CD4-positive, alpha-beta T cell (primary cell): ENCODE measurements at regions not wholly inside any gene's neighbourhood (a gene's known extent, or its start where the extent isn't known, plus 50 kb on each side); places are given as distances from the start of the nearest gene placed in this dataset.

Experiments used
- ATAC-seq: fragments of 200-7000 bp; cut with Tn5 transposase; one replicate; pipeline ENCODE4 v1.10.0; 2022; ENCODE audit warnings: mild to moderate bottlenecking; ENCODE audit not compliant: poor library complexity
- CTCF ChIA-PET: fragments of 350-600 bp; sonication (Branson Sonifier 250); formaldehyde crosslinking; loops from one replicate; lab custom pipeline; 2021; ENCODE audit warnings: antibody characterized with exemption, inconsistent platforms; lab: Charles Lee
- POLR2A ChIA-PET: fragments of 350-600 bp; sonication (Branson Sonifier 250); formaldehyde crosslinking; loops from one replicate; lab custom pipeline; 2021; ENCODE audit warnings: antibody characterized with exemption, inconsistent platforms; lab: Charles Lee
- DNase-seq, 14 experiments: peaks; one replicate each; pipeline ENCODE4 v3.0.0-alpha.2; 2013 to 2020; ENCODE audit warnings: mixed read lengths in 2 of 14
- H3K27ac ChIP-seq, 2 donors: one replicate each; pipeline versions ENCODE4 v1.5.1 to v1.7.0; 2013; ENCODE audit warnings: low read length in 2 of 2, low read depth in 1 of 2, mild to moderate bottlenecking in 1 of 2
- H3K27me3 ChIP-seq, 2 experiments: 1 replicate in 1 of 2; 2 replicates in 1 of 2; pipeline versions ENCODE4 v1.6.1 to v1.7.0; 2013; ENCODE audit warnings: low read length in 2 of 2, control low read depth in 1 of 2, mild to moderate bottlenecking in 1 of 2, moderate library complexity in 1 of 2; ENCODE audit not compliant: insufficient read depth in 2 of 2, control insufficient read depth in 1 of 2
- H3K36me3 ChIP-seq: one replicate; pipeline ENCODE4 v1.6.1; 2013; ENCODE audit warnings: low read length, control low read depth; ENCODE audit not compliant: insufficient read depth
- H3K4me1 ChIP-seq: one replicate; pipeline ENCODE4 v1.6.1; 2013; ENCODE audit warnings: low read length, control low read depth; ENCODE audit not compliant: insufficient read depth
- H3K4me3 ChIP-seq: one replicate; pipeline ENCODE4 v1.5.1; 2013; ENCODE audit warnings: mild to moderate bottlenecking, low read length, moderate library complexity
- H3K9me3 ChIP-seq, 2 experiments: 1 replicate in 1 of 2; 2 replicates in 1 of 2; pipeline versions ENCODE4 v1.6.1 to v1.7.0; 2013; ENCODE audit warnings: low read length in 2 of 2, mild to moderate bottlenecking in 2 of 2, control low read depth in 1 of 2, moderate library complexity in 1 of 2; ENCODE audit not compliant: control insufficient read depth in 1 of 2, insufficient read depth in 1 of 2
- H3K27ac Mint-ChIP-seq: one replicate; pipeline ENCODE4 v1.8.0; 2020; ENCODE audit warnings: mixed read lengths
- H3K27me3 Mint-ChIP-seq: one replicate; pipeline ENCODE4 v1.8.0; 2021; ENCODE audit warnings: mixed read lengths
- H3K36me3 Mint-ChIP-seq: one replicate; pipeline ENCODE4 v1.8.0; 2021; ENCODE audit warnings: low read depth, mixed read lengths
- H3K4me1 Mint-ChIP-seq: one replicate; pipeline ENCODE4 v1.8.0; 2021; ENCODE audit warnings: low read depth, mixed read lengths
- H3K4me3 Mint-ChIP-seq: one replicate; pipeline ENCODE4 v1.8.0; 2020; ENCODE audit warnings: mild to moderate bottlenecking, mixed read lengths
- H3K9me3 Mint-ChIP-seq: one replicate; pipeline ENCODE4 v1.8.0; 2020; ENCODE audit warnings: mixed read lengths
- CTCF ChIP-seq: fragments of 200-600 bp; IDR thresholded peaks from one replicate; pipeline ENCODE4 v1.8.0; 2022; ENCODE audit warnings: antibody characterized with exemption, mild to moderate bottlenecking
- intact Hi-C, 2 experiments: fragments of 100-400 bp; cut with DNase I in 1 of 2; cut with micrococcal nuclease in 1 of 2; formaldehyde crosslinking; loops; one replicate each; pipeline versions ENCODE4 v1.15.1 to v1.9.0; 2023 to 2025; cut with DNase I, micrococcal nuclease

GRCh38 chr1:170461762-170462384 lies 70.1 kb upstream of the GORAB start:
- CTCF ChIA-PET, result no interaction called here

GRCh38 chr1:170470121-170470520 lies 61.8 kb upstream of the GORAB start:
- H3K27ac Mint-ChIP-seq, result no peak overlapping the region
- ATAC-seq (no peak), DNase-seq (no peak)
- H3K4me1 Mint-ChIP-seq, result no peaks in the 10 kb centered on the region
- Histone ChIP-seq H3K27ac (no peak overlapping the region), H3K27me3 (no peaks in the 10 kb centered on the region), H3K9me3 (no peaks in the 10 kb centered on the region), H3K4me1 (no peaks in the 10 kb centered on the region), H3K36me3 (no peaks in the 10 kb centered on the region), H3K4me3 (no peak overlapping the region)
- intact Hi-C loops, result no loop called here
- peaks cover 5% of the 10 kb centered on the region for H3K9me3 Mint-ChIP-seq
- CTCF ChIA-PET, result no interaction called here
- no peaks in the 10 kb centered on the region for H3K36me3 Mint-ChIP-seq
- no peak for TF ChIP-seq CTCF
- POLR2A ChIA-PET, result interaction anchor here (0.9 kb wide), 1 partner anchor 11 kb away, joined by 3 read pairs; no protein-coding TSS in a partner anchor
- H3K4me3 Mint-ChIP-seq, result no peak overlapping the region
- H3K27me3 Mint-ChIP-seq, result peaks cover 6% of the 10 kb centered on the region

More at GRCh38 chr1:170461762-170462384, 70.1 kb upstream of the GORAB start:
- Histone ChIP-seq H3K27ac (no peak overlapping the region), H3K4me1 (no peaks in the 10 kb centered on the region), H3K36me3 (no peaks in the 10 kb centered on the region), H3K9me3 (no peaks in the 10 kb centered on the region), H3K4me3 (no peak overlapping the region), H3K27me3 (no peaks in the 10 kb centered on the region)
- no peak for ATAC-seq
- no peaks in the 10 kb centered on the region for H3K36me3 Mint-ChIP-seq
- H3K9me3 Mint-ChIP-seq, result peaks cover 7% of the 10 kb centered on the region
- TF ChIP-seq CTCF, result no peak
- intact Hi-C loops, result no loop called here
- no peak overlapping the region for H3K4me3 Mint-ChIP-seq
- H3K4me1 Mint-ChIP-seq, result no peaks in the 10 kb centered on the region
- DNase-seq, result no peak
- H3K27me3 Mint-ChIP-seq, result peaks cover 41% of the 10 kb centered on the region
- H3K27ac Mint-ChIP-seq, result no peak overlapping the region
- POLR2A ChIA-PET, result no interaction called here

GRCh38 chr1:170471398-170472053 lies 60.4 kb upstream of the GORAB start:
- peaks cover 2% of the 10 kb centered on the region for H3K27me3 Mint-ChIP-seq
- ChIA-PET CTCF (no interaction called here), POLR2A (interaction anchor here (0.9 kb wide), 1 partner anchor 9 kb away, joined by 3 read pairs; no protein-coding TSS in a partner anchor)
- Histone ChIP-seq H3K4me3 (no peak overlapping the region), H3K27me3 (no peaks in the 10 kb centered on the region), H3K4me1 (no peaks in the 10 kb centered on the region), H3K36me3 (no peaks in the 10 kb centered on the region), H3K27ac (no peak overlapping the region), H3K9me3 (no peaks in the 10 kb centered on the region)
- ATAC-seq (no peak), DNase-seq (no peak)
- TF ChIP-seq CTCF, result no peak
- no peaks in the 10 kb centered on the region for H3K36me3 Mint-ChIP-seq
- H3K4me3 Mint-ChIP-seq, result no peak overlapping the region
- peaks cover 3% of the 10 kb centered on the region for H3K9me3 Mint-ChIP-seq
- H3K27ac Mint-ChIP-seq, result no peak overlapping the region
- H3K4me1 Mint-ChIP-seq, result no peaks in the 10 kb centered on the region
- intact Hi-C loops, result no loop called here
